ENCODE measurements at regions not wholly inside any gene's neighbourhood (a gene's known extent, or its start where the extent isn't known, plus 50 kb on each side); places are given as distances from the start of the nearest gene placed in this dataset.

- no peaks in the 10 kb centered on the region for H3K27me3 ChIP-seq
- ATAC-seq: no peak
- H3K36me3 ChIP-seq: no peaks in the 10 kb centered on the region
- TF ChIP-seq POLR2A (IDR thresholded peaks at IDR 0.05) (no peak), POLR2AphosphoS5 (IDR thresholded peaks at IDR 0.05) (no peak), CTCF (IDR thresholded peaks at IDR 0.05) (no peak), EP300 (IDR thresholded peaks at IDR 0.05) (no peak)
- H3K4me3 ChIP-seq: no peak overlapping the region
- WGBS, 2 donors (ENCODE audit: low coverage in 1 of 2): 64 to 66% methylated on average over 3 to 4 of the region's 4 CpGs
- no peaks in the 10 kb centered on the region for H3K9me3 ChIP-seq
- no peak overlapping the region for H3K27ac ChIP-seq
- no peaks in the 10 kb centered on the region for H3K4me1 ChIP-seq
Measured at GRCh38 chr14:66247662-66248193, 238.4 kb upstream of the CCDC196 start.

- Histone ChIP-seq H3K9me3 (no peaks in the 10 kb centered on the region), H3K27ac (no peak overlapping the region), H3K4me3 (no peak overlapping the region), H3K4me1 (no peaks in the 10 kb centered on the region), H3K36me3 (no peaks in the 10 kb centered on the region), H3K27me3 (no peaks in the 10 kb centered on the region)
- no peak for TF ChIP-seq POLR2AphosphoS5 (IDR thresholded peaks at IDR 0.05)
- no peak for ATAC-seq
- 22 to 43% methylated on average over 2 of the region's 2 CpGs for WGBS, 2 donors (ENCODE audit: low coverage in 1 of 2)
Measured at GRCh38 chr14:66248256-66248655, 237.9 kb upstream of the CCDC196 start.

GRCh38 chr14:66249544-66249943 is 236.6 kb upstream of the CCDC196 start:
- no peak for ATAC-seq
- TF ChIP-seq POLR2A (IDR thresholded peaks at IDR 0.05) (no peak), POLR2AphosphoS5 (IDR thresholded peaks at IDR 0.05) (no peak), CTCF (IDR thresholded peaks at IDR 0.05) (no peak), EP300 (IDR thresholded peaks at IDR 0.05) (no peak)
- no peaks in the 10 kb centered on the region for H3K27me3 ChIP-seq
- no peaks in the 10 kb centered on the region for H3K9me3 ChIP-seq
- no peaks in the 10 kb centered on the region for H3K4me1 ChIP-seq
- 65 to 82% methylated on average over 3 of the region's 3 CpGs for whole genome bisulfite sequencing, 2 donors (ENCODE audit: low coverage in 1 of 2)
- no peak overlapping the region for H3K4me3 ChIP-seq
- H3K36me3 ChIP-seq: no peaks in the 10 kb centered on the region
- H3K27ac ChIP-seq: no peak overlapping the region

GRCh38 chr14:66254038-66254437 is 232.1 kb upstream of the CCDC196 start:
- no peak overlapping the region for H3K27ac ChIP-seq
- H3K27me3 ChIP-seq: no peaks in the 10 kb centered on the region
- no peak for ATAC-seq
- TF ChIP-seq POLR2AphosphoS5 (IDR thresholded peaks at IDR 0.05) (no peak), CTCF (IDR thresholded peaks at IDR 0.05) (no peak), EP300 (IDR thresholded peaks at IDR 0.05) (no peak), POLR2A (IDR thresholded peaks at IDR 0.05) (no peak)
- no peaks in the 10 kb centered on the region for H3K4me1 ChIP-seq
- H3K36me3 ChIP-seq: no peaks in the 10 kb centered on the region
- no peak overlapping the region for H3K4me3 ChIP-seq
- WGBS, 2 donors (ENCODE audit: low coverage in 1 of 2): 60 to 100% methylated on average over 2 to 3 of the region's 3 CpGs
- H3K9me3 ChIP-seq: no peaks in the 10 kb centered on the region

GRCh38 chr14:66268802-66269334 is 217.3 kb upstream of the CCDC196 start:
- Histone ChIP-seq H3K36me3 (no peaks in the 10 kb centered on the region), H3K27ac (no peak overlapping the region), H3K9me3 (no peaks in the 10 kb centered on the region), H3K27me3 (no peaks in the 10 kb centered on the region), H3K4me3 (no peak overlapping the region), H3K4me1 (no peaks in the 10 kb centered on the region)
- ATAC-seq: no peak
- no peak for TF ChIP-seq CTCF (IDR thresholded peaks at IDR 0.05)
- TF ChIP-seq POLR2A (IDR thresholded peaks at IDR 0.05): no peak
- TF ChIP-seq EP300 (IDR thresholded peaks at IDR 0.05): no peak
- no peak for TF ChIP-seq POLR2AphosphoS5 (IDR thresholded peaks at IDR 0.05)
- WGBS, 2 donors (ENCODE audit: low coverage in 1 of 2): 60 to 100% methylated on average over 1 of the region's 1 CpG
